NCI-H446 (cell line): ENCODE measurements at regions not wholly inside any gene's neighbourhood (a gene's known extent, or its start where the extent isn't known, plus 50 kb on each side); places are given as distances from the start of the nearest gene placed in this dataset.

Experiments
- DNase-seq, 2 experiments: peaks; one replicate each; lab custom pipeline; 2025; lab: John Stamatoyannopoulos, UW

DNA sequence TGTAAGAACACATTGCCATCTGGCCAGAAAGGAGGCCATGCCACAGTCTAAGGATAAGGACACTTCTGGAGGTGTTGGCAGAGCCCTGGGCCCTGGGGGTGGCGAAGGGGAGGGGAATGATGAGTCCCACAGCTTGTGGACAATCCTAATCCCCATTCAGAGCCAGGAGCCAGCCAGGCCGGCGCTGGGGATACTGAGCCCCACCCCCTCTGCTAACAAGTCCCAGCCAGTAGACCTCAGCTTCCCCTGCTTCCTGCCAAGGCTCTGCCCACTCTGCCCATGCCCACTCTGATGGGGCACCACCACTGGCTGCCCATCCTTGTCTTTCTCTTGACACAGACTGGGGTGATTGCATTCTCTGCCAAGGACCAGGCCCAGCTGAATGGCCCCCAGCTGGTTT is 71.9 kb downstream of the NAV1 start:
- DNase-seq, result peak in 1 of 2 experiments; percentile 43

DNA sequence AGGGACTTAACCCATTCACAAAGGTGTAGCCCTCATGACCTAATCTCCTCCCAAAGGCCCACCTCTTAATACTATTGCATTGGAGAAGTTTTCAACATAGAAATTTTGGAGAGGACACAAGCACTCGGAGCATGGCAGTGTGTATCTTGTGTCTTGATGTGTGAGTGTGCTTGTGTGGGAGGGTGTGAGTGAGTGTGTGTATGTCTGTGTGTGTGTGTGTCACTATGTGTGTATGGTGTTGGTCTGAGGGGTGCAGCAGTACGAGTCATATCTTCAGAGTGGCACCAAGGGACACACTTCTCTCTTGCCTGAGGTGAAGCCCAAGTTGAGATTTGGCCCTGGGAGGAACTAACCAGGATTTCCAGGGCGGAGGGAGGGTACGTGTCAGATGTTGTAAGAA is 73.7 kb downstream of the NAV1 start:
- DNase-seq, result no peak

DNA sequence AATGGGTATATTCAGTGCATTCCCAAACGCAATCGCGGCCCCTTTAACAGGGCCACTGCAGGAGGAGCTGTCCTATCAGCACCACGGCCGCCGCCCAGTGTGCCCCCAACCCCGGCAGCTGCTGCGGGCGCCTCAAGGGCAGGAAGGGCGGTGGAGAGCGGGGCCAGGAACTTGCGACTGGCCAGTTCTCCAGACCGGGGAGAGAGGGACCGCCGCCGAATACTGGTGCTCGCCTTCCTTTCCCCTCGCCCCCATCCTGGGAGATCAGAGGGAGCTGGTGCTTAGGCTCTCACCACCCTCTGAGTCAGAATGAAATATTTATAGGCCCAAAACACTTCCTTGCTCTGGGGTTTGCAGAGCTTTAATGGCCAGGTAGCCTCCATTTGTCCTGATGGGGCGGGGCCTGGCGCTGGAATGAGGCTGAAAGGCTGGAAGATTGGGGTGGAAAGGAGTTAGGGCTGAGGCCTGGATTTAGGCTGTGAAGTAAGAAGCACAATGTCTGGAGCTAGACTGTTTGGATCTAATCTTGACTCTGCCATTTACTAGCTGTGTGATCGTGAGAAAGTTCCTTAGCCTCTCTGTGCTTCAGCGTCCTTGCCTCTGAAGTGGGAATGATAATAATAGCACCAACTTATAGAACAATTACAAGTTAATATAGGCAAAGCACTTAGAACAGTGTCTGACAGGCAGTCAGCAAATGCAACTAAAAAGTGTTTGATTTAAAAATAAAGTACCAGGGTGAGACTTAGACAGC is 75.5 kb downstream of the NAV1 start:
- DNase-seq, result no peak

DNA sequence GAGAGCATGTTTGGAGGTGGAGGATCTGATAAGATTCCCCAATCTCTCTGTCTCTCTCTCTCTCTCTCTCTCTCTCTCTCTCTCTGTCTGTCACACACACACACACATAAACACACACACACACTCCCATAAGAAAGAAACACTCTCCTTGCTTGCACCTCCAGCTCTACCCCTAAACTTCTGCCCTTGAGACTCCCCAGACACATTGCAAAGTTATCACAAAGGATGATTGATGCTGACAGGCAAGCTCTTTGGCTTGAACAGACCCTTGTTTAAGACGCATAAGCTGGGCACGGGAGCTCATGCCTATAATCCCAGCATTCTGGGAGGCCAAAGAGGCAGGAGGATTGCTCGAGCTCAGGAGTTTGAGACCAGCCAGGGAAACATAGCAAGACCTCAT is 78.2 kb downstream of the NAV1 start:
- DNase-seq, result no peak

DNA sequence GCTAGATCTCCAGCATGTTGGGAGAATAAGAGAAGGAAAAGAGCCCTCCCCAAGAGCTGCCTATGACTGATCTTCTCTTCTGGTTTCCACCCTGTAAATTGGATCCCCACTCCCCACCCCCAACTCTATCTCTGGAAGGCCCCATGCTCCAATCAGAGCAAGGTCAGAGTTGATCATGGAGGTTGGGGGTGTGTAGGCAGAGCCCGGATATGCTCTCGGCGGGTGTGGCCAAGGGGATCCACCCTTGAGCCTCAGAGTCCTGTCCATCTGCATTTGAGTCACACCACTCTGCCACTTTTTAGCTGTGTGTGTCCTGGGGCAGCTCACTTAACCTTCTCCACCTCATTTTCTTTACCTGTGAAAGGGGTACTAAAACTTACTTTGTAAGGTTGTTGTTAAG is 79.5 kb downstream of the NAV1 start:
- no peak for DNase-seq

DNA sequence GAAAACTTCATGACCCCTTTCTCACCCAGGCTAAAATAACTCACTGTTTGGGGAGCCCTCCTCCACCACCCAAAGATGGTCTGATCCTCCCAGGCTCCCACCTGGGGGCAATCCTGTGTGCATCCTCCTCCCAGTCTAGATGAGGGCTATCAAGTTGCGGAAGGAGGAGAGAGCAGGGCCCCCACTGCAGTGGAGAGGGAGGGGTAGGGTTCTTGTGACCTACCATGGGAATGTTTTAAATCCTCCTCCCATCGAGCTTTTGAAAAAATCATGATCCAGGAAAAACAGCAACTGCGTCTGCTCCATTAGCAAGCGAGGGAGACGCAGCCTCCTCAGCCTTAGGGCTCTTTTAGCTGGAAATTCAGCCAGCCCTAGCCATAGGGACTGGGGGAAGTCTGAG is 80.0 kb downstream of the NAV1 start:
- no peak for DNase-seq

DNA sequence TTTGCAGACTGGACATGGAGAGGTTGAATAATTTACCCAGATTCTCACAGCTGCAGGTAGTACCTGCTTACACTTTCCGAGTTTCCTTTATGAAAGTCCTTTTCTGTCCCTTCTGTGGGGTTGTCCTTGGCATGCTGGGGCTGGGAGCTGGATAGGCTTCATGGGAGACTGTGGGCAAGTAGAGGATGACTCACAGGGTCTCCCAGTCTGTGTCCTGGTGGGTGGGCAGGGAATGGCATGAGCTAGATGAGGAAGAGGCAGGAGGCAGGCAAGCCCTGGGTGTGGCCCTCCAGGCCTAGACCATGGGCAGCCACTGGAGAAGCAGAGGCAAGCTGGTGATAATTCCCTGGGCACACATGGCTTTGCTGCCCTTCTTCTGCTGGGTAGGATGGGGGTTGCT is 80.6 kb downstream of the NAV1 start:
- DNase-seq, result no peak

DNA sequence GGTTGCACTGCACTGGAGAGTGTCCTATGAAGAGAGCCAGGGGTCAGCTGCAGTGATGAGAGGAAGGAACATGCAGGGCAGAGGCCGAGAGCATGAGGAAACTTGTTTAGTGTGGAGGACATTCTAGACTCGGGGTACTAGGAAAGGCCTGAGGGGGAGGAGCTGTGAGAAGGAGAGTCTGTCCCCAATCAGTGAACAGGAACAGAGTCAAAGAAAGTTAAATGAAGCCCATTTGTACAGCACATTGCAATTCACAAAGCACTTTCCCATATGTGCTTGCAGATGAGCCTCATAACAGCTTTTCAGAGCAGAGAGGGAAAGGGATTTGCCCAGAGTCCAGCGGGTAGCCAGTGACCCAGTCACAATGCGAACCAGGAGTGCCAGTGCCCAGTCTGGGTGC is 83.4 kb downstream of the NAV1 start:
- no peak for DNase-seq

DNA sequence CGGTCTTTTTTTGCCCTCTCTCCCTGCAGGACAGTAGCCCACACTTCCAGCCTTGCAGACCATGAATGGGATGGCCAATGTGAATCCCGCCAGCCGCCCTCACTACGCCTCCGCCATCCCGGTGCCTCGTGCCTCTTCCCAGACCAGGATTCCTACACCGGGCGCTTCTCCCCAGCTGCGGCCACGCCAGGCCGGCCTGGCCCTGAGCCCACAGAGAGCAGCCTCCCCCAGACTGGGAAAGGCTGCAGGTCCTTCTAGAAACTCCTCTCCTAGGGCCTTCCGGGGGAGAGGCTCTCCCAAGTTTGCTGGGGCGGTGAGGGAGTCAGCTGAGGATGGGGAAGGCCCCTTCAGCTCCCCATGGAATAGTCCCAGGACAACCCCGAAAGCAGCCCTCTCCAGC is 83.9 kb downstream of the NAV1 start:
- no peak for DNase-seq

DNA sequence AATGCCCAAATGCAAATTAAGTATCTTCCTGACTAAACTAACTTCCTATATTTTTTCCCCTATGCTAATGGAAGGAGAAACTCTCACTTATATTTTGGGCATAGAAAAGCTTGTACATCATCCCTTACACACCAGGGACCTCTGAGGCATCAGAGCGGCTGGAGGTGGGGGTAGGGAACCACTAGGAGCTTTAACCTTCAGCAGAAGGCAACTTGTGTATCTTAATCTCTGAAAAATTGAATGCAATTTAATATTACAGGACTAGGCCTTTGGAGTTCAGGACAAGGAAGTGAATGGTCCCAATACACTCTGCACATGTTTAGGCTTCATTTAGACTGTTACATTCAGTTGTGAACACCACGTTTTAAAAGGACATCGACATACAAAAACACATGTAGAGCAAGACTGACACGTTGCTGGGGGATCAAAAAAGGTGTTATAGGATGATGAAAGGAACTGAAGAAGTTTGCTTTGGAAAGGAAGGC is 85.9 kb downstream of the NAV1 start:
- no peak for DNase-seq

DNA sequence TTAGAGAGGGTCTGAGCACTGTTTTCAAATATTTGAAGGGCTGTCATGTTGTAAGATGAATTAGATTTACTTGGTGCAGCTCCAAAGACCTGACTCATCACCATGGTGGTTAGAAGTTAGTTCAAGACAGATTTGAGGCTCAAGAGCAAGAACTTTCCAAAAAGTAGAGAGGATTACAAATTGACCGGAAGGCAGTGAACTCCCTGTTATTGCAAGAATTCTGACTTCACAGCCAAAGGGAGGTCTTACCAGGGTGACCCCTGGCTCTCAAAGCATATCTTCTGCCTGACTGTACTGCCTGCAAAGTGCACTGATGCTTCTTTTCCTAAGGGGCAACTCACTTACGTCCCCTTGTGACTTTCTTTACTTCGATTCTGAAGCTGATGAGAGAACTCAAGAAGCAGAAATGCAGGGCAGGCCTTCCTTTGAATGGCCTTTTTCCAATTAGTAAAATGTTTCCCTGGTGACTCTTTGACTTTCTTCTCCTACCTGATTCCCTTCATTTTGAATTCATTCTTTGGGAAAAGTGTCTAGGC is 86.4 kb downstream of the NAV1 start:
- DNase-seq, result peak in 1 of 2 experiments; percentile 52

DNA sequence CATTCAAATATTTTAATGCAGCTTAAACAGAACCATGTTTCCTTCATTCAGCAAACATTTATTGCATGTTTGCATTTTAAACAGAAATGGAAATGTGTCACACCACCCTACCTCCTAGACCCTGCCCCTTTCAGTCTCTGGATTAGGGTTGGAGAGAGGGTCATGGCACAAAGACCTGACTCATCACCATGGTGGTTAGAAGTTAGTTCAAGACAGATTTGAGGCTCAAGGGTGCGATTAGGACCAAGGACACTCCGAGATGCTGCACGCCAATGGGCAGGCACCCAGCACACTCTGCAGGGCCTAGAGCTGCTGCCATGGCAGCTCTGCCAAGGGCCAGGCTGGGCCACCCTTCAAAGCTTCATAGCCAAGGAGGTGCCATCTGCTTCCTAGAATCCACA is 86.9 kb downstream of the NAV1 start:
- DNase-seq, result peak in 1 of 2 experiments; percentile 73

DNA sequence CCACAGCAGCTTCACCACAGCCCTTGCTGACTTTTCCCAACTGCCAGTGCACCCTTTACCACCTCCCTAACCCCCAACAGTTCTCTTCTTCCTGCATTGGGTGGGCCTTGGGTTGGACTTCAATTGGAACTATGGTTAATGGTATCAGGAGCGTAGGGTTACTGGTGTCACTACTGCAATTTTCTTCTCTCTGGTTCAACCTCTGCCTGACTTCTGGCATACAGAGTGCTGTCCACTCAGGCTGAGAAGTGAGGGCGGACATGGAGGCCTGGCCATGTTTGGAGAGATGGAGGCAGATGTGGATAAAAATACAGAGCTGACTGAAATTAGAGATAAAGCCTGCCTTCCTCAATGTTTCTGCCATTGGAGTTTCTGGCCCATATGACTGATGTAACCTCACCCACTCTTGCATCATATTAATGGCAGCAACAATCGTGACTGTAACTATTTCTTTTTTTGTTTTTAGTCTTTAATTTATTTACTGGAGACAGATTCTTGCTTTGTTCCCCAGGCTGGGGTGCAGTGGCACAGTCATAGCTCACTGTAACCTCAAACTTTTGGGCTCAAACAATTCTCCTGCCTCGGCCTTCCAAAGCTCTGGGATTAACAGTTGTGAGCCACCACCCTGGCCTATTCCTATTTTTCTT is 87.8 kb downstream of the NAV1 start:
- DNase-seq, result no peak

DNA sequence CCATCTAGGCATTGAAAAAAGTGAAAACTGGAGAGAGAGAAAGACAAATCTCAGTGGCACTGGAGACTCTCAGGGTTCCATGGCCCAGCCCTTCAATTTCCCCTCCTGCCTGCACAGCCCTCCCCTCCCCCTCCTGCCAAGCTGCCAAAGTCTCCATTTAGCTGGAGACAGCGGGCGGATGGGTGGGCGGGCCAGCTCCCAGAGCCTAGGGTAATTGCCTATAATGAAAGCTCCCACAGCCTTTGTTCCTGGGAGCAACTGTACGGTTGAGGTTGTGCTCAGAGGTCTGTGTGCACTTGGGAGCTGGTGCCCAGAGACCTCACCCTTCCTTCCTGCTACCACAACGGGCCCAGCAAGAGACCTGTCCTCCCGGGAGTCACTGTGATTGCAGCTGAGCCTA is 89.6 kb downstream of the NAV1 start:
- DNase-seq, result peak in 1 of 2 experiments; percentile 31

DNA sequence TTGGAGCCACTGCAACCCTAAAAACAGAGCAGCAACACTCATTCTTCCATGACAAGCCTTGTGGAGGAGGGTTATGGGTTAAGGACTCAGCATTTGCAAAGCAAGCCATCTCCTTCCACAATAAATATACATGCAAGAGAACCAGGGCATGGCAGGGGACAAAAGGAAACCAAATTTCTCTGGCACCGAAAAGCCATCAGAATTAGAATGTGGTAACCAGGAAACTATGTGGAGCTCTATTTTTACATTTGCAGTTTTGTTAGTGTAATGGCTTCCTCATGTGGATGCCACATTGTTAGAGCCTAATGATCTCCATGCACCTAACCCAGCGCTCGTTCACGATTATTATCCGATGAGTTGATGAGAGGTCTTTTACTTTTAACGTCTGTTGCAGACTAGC is 91.7 kb downstream of the NAV1 start:
- DNase-seq, result no peak

DNA sequence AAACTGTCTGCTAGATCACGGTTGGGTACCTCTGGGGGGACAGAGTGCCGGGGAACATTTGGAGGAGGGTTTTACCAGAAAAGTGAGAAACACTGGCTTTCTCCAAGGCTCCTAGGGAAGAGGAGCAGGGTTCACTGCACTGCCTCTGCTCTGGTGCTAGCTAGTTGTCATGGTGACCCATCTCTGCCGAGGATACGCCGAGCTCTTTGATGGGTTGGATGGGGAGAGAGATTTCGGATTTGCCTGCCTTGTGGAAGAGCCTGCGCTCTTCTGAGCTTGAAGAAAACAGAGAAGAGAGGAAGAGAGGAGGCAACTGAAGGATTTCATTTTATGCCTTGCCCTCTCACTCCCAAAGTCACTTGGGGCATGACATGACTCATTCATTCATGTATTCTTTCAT is 92.1 kb downstream of the NAV1 start:
- DNase-seq, result no peak

DNA sequence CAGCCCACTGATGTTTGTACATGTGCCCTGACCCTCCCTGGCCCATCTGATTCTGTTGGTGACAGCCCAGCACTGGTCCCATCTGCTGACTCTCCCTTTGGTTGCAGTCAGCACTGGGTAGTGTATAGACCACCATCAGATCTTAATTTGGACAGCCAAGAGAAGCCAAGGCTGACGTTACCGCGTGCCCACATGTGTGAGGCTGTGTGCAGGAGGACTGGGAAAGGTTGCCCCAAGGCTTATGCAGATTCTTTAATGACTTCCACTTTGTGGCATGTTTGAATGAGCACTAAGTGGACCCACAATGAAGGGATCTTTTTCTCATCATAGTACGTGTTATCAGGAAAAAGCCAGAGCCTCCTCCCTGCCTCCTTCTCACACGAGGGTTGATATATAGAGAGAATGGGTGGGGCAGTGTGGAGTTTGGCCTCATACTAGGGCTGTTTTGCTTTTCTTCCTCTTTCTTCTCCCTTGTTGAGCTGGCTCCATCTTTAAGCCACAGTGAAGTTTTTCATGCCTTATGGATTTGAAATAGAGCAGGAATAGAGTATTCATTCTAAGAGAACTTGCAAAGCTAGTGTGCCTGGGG is 93.5 kb downstream of the NAV1 start:
- no peak for DNase-seq

DNA sequence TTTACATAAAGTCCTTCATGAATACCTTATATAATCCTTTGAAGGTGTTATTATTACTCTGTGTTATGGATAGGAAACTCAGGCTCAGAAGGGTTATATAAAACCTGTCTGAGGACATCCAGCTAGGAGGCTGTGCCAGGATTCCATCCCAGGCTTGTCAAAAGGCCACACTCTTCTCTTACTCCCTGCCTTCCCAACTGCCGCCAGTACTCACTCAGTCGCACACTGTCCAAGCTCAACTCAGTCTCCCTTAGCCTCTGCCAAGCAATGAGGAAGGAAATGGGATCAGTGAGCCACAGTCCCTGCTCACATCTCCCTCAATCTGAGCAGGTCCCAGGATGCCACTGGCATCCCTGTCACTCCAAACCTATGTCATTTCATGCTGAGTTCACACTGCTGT is 94.4 kb downstream of the NAV1 start:
- no peak for DNase-seq

DNA sequence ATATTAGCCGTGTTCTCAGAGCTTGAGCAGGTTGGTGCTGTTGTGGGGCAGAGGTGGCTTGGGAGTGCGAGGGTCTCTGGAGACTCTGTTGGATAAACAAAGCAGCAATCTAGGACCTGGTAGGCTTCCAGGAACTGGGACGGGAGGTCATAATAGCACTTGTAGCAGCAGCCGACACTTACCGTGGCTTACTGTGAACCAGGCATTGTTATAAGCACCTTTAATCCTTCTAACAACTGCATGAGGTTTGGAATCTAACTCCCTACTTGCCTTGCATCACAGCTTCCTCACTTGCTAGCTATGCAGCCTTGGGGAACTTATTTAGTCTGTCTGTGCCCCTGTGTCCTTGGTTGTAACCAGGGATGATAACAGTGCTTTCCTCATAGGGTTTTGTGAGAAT is 94.9 kb downstream of the NAV1 start:
- no peak for DNase-seq

DNA sequence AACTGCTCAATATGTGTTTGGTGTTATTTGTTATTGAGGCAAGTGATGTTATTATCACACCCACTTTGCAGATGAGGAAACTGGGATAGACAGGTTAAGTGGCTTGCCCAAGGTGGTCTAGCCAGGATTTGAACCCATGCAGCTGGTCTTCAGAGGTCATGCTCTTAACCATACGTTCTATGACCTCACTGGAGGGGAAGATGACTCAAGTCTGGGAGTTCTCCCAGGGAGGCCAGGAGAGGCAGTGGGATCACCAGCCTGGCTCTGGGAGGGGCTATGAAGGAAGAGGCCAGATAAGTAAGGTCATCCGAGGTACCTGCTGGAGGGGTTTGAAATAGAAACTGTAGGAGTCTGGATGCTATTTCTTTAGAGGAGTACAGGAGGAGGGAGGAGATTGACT is 95.3 kb downstream of the NAV1 start:
- no peak for DNase-seq

DNA sequence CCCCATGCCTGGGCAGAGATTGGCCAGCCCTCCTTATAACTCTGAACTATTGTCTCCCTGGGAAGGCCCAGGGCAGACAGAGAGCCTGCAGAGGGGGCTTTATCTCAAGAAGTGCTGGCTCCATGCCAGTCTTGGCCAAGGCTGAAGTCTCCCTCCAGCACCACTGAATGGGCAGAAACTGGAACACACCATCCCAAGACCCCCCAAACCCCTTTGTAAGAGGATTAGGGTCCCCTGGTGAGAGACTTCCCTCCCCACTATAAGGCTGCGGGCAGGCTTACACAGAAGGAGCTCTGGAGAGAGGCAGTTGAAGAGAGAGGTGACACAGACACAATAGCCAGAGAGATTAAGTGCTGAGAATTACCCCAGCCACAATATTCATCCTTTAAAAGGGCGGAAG is 97.2 kb downstream of the NAV1 start:
- DNase-seq, result no peak

DNA sequence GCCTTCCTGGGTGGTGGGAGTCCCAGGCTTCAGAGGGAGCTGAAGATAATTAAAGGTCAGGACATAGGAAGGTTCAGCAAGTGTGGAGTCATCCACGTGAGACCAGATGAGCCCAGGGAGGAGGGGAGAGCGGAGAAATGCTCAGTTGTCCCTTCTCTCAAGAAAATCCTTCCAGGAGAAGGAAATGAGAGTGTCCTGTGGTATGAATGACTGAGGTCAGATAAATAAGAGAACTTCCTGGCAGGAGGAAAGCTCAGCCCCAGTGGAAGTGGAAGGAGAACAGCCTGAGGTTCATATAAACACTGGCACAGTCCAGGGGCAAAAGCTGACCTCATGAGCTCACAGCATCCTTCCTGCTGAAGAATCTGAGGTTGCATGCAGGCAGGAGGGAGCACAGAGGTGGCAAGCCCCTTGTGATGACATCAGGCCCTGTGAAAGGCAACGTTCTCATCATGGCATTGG is 97.6 kb downstream of the NAV1 start:
- DNase-seq, result no peak
